ENCODE measurements at regions not wholly inside any gene's neighbourhood (a gene's known extent, or its start where the extent isn't known, plus 50 kb on each side); places are given as distances from the start of the nearest gene placed in this dataset.

GRCh38 chr19:30879225-30879624 lies 470.0 kb downstream of the TSHZ3 start (continued):
- TF ChIP-seq RCOR1 (IDR thresholded peaks at IDR 0.05; ENCODE audit: low read depth, low read length) (no peak), SMC3 (IDR thresholded peaks at IDR 0.05) (no peak), JUNB (IDR thresholded peaks at IDR 0.05) (no peak), HES2 (IDR thresholded peaks at IDR 0.05) (no peak)

- CTCF ChIA-PET = interaction anchor here (0.5 kb wide), 1 partner anchor 401 kb away, joined by 4 read pairs; no protein-coding TSS in a partner anchor
- Histone ChIP-seq H3K9me3 (no peaks in the 10 kb centered on the region), H3K4me1 (no peaks in the 10 kb centered on the region), H3K4me3 (no peak overlapping the region), H3K4me2 (no peak overlapping the region), H3K27ac (no peak overlapping the region)
- 11% methylated on average over 3 of the region's 3 CpGs for WGBS (ENCODE audit: missing lambda C conversion rate)
- no peak for ATAC-seq
- no peak for TF ChIP-seq ZC3H11A (IDR thresholded peaks at IDR 0.05)
- TF ChIP-seq MAFK (IDR thresholded peaks at IDR 0.05; ENCODE audit: partially characterized antibody) = no peak
- TF ChIP-seq REST (IDR thresholded peaks at IDR 0.05) = no peak
- no peak for TF ChIP-seq FOSL2 (IDR thresholded peaks at IDR 0.05)
- TF ChIP-seq FOSL2 (CRISPR knock-in tag; IDR thresholded peaks at IDR 0.05) = no peak
- no peak for TF ChIP-seq MAX (IDR thresholded peaks at IDR 0.05)
- no peak for TF ChIP-seq ATOH8 (CRISPR knock-in tag; IDR thresholded peaks at IDR 0.05; ENCODE audit: low read depth)
- no peak for TF ChIP-seq CBX2 (IDR thresholded peaks at IDR 0.05; ENCODE audit: borderline replicate concordance, low read depth)
- TF ChIP-seq RARB (CRISPR knock-in tag; IDR thresholded peaks at IDR 0.05) = no peak
- no peak for TF ChIP-seq USF2 (IDR thresholded peaks at IDR 0.05)
- TF ChIP-seq BHLHE40 (IDR thresholded peaks at IDR 0.05; ENCODE audit: low read depth, low read length) = no peak
- FAIRE-seq = peak; percentile 43
- no peak for DNase-seq (ENCODE audit: low read depth in 1 of 2, low spot score in 1 of 2)
- POLR2A ChIA-PET = no interaction called here
Observed at GRCh38 chr19:30878495-30878894, 470.7 kb downstream of the TSHZ3 start.

- H3K27ac ChIP-seq = no peak overlapping the region
- no peak overlapping the region for H3K4me2 ChIP-seq
- CTCF ChIA-PET = no interaction called here
- no peaks in the 10 kb centered on the region; the same call in 2 of the 3 replicates for H3K9me3 ChIP-seq
- H3K4me1 ChIP-seq = no peaks in the 10 kb centered on the region
- no peak overlapping the region for H3K4me3 ChIP-seq
- POLR2A ChIA-PET = no interaction called here
- no peak for TF ChIP-seq RAD21 (conservative IDR thresholded peaks at IDR 0.05 in 1 of 2, IDR thresholded peaks at IDR 0.05 in 1 of 2)
- no peak for TF ChIP-seq FOSB (CRISPR knock-in tag; IDR thresholded peaks at IDR 0.05)
- no peak for TF ChIP-seq PHF8 (IDR thresholded peaks at IDR 0.05; ENCODE audit: borderline replicate concordance, low read depth)
- no peak for TF ChIP-seq EHF (CRISPR knock-in tag; IDR thresholded peaks at IDR 0.05)
- no peak for TF ChIP-seq RCOR1 (IDR thresholded peaks at IDR 0.05; ENCODE audit: low read depth, low read length)
- no peak for TF ChIP-seq GATA3 (IDR thresholded peaks at IDR 0.05; ENCODE audit: borderline replicate concordance)
- TF ChIP-seq CHD2 (IDR thresholded peaks at IDR 0.05; ENCODE audit: low read length, partially characterized antibody) = no peak
- TF ChIP-seq TFCP2L1 (CRISPR knock-in tag; IDR thresholded peaks at IDR 0.05) = no peak
- TF ChIP-seq POLR2AphosphoS2 (conservative IDR thresholded peaks at IDR 0.05; ENCODE audit: low read length) = no peak
- TF ChIP-seq NPAS2 (CRISPR knock-in tag; IDR thresholded peaks at IDR 0.05; ENCODE audit: borderline replicate concordance) = no peak
- DNase-seq (ENCODE audit: low read depth in 1 of 2, low spot score in 1 of 2) (no peak), FAIRE-seq (peak; percentile 28), ATAC-seq (no peak)
- 13% methylated on average over 4 of the region's 4 CpGs for WGBS (ENCODE audit: missing lambda C conversion rate)
Observed at GRCh38 chr19:30877661-30878113, 471.5 kb downstream of the TSHZ3 start.
